Fibroblast of lung (primary cell): ENCODE measurements at regions not wholly inside any gene's neighbourhood (a gene's known extent, or its start where the extent isn't known, plus 50 kb on each side); places are given as distances from the start of the nearest gene placed in this dataset.

Source experiments
- CTCF ChIP-seq, 2 donors: IDR thresholded peaks in 1 of 2; conservative IDR thresholded peaks in 1 of 2; 1 replicate in 1 of 2; 2 replicates in 1 of 2; pipeline ENCODE4 v1.5.1; 2011 to 2012; ENCODE audit warnings: low read length in 2 of 2, control low read depth in 1 of 2, inconsistent platforms in 1 of 2, low read depth in 1 of 2, mild to moderate bottlenecking in 1 of 2
- EZH2 ChIP-seq: IDR thresholded peaks from 2 replicates; pipeline ENCODE4 v1.5.1; 2012; ENCODE audit warnings: low read length, control low read depth, mild to moderate bottlenecking; ENCODE audit errors: missing control alignments

- TF ChIP-seq CTCF (conservative IDR thresholded peaks at IDR 0.05 in 1 of 2, IDR thresholded peaks at IDR 0.05 in 1 of 2; ENCODE audit: low read depth in 1 of 2, low read length in 2 of 2) (no peak), EZH2 (no peak)
These were observed 96.5 kb upstream of the UBE2E2 start for GRCh38 chr3:23106666-23107065.
